NCI-H2227 (cell line): ENCODE measurements at regions not wholly inside any gene's neighbourhood (a gene's known extent, or its start where the extent isn't known, plus 50 kb on each side); places are given as distances from the start of the nearest gene placed in this dataset.

Experiments used
- DNase-seq: peaks from one replicate; lab custom pipeline; 2025; ENCODE audit not compliant: unreplicated experiment; lab: John Stamatoyannopoulos, UW

DNA sequence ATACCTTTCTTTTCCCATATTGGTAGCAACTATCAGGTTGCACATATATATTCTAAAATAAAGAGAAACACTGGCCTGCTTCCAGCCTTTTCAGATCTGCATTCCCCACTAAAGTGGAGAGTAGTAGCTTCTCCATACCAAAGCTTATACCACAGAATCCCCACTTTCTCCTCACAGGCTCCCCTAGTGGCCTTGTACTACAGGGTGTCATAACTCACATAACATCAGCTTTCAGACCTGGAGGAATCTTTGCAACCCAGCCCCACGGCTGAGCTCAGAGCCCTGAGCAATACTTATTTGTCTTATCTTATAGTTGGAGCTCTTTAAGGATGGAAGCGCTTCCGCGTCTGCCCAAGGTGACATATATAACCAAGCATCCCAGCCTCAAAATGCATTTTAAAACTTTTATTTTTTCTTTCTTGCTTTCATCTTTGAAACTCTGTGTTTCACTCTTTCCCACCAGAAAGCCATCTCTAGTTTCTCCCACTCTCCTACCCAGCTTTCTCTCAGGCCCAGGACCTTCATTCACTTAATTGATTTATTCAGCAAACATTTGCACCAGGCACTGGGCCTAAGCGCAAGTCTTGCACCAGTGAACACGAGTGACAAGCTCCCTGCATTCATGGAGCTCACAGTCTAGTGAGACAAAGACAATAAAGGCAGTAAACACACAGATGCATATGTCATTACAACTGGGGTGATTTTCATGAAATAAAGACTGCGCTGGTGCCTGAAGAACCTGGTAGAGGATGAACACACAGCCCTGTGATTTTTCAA is 254.7 kb downstream of the IPO8 start:
- DNase-seq: no peak

DNA sequence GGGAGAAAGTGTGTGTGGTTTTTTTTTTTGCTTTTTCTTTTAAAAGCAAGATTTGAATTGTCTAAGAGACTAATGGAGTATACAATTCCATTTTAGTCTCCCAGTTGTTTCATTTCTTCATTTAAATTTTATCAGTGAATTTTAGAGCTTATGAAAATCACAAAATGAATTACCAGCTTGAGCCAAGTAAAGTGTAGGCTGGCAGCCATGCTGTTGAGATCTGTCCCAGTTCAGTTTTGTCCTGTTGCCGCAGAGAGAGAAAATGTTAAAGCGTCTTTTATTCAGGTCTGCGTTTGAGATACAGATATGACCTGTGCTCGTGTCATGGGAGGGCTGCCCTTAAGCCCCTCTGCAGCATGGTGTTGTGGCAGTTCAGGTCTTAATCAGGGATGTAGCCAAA is 256.5 kb downstream of the IPO8 start:
- DNase-seq: no peak

DNA sequence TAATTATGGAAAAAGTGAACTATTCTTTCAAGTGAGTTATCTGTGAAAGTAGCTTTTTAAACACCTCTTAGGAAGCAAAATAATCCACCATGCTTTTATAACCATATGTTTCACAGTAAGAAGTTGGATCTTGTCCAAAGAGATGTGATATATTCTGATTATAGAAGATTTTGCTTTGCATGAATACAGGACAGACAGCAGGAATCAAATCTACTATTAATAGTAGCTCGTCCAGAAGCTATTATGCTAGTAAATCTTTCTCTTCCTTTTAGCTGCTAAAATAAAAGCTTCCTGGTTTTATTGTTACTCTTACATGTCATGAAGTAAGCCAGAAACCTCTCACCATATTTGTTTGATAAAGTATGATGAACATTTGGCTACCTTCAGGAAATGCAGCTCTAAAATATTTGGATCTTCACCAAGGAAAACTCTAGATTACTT is 257.0 kb downstream of the IPO8 start:
- no peak for DNase-seq

DNA sequence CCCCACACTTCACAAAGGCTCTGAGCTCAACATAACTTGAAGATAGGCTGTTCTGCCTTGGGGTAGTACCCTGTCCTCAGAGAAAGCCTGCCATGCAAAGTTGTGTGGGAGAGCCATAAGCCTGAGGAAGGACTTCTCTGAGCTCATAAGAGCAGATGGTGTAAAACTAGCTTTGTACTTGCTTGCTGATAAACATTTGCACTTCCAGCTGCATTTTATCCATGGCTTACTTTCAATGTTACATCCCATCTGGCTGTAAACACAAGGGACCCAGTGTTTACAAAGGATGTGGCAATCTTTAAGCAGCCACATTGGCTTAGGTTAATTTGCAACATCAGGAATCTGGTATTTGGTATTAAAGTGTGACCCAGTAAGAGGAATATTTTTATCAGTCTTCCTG is 258.1 kb downstream of the IPO8 start:
- DNase-seq: no peak

- no peak for DNase-seq
Observed at GRCh38 chr12:30437044-30437443, 258.6 kb downstream of the IPO8 start.

DNA sequence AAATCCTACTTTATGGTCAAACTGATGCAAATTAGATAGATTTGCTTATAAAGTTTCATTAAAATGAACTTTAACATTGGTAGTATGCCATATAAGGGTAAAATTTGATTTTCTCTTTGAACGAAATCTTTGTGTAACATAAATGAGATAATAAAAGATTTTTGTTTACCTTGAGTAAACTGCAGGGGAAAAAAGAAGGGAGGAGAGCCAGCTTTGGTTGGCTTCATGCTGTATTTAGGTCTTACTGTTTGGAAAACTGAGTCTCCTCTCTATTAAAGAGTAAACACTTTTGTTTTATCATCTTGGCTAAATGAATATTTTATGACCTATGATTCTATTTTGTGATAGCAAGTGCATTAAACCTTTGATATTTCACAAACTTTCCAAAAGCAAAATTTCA is 267.6 kb downstream of the IPO8 start:
- no peak for DNase-seq

GRCh38 chr12:30427555-30427954 is 268.1 kb downstream of the IPO8 start:
- DNase-seq: no peak

DNA sequence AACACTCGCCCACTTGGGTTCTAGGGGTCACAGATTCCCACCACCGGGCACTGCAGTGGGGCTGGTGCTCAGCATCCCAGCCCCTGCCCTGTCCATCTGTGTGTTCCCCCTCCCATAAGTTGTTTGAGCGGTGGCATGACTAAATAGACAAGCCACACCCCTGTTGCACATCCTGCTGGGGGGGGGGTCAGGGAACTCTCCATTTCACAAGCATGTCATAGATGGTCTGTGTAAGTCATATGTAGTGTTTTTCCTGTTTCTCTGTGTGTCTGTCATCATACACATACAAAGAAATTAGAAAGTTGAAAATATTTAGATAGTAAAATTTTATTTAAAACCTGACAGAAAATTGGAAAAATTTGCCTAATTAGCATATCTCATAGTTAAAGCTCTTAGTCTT is 270.2 kb downstream of the IPO8 start:
- DNase-seq: no peak

GRCh38 chr12:30423330-30423729 is 272.3 kb downstream of the IPO8 start:
- no peak for DNase-seq

GRCh38 chr12:30422844-30423243 is 272.8 kb downstream of the IPO8 start:
- DNase-seq: no peak

GRCh38 chr12:30420561-30420960 is 275.1 kb downstream of the IPO8 start:
- DNase-seq: no peak

DNA sequence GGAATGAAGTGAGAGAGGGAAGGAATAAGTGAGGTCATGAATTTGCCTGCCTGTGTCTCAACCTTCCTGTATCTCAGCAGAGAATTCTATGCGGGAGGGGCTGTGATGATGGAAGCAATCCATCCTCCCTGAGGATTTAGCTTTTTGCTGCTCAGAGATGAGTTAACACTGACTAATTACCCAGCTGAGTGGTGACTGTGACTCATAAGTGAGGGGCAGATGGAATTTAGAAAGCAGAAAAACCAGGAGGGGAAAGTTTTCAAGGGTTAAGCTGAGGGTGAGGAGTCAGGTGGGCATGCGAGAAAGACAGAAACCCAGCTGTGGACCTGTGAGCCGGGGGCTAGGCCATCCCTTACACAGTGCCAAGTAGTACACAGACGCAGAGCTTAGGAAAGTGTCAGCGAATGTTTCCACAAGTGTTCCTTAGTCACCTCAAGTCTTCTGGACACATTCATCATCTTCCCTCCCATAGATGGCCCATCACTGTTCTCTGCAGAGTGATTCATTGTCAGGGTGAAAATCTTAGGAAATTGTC is 277.9 kb downstream of the IPO8 start:
- no peak for DNase-seq

- DNase-seq: no peak
Observed at GRCh38 chr12:30416631-30417030, 279.0 kb downstream of the IPO8 start.

GRCh38 chr12:30415777-30416176 is 279.9 kb downstream of the IPO8 start:
- DNase-seq: no peak

- no peak for DNase-seq
Observed at GRCh38 chr12:30414507-30414906, 281.2 kb downstream of the IPO8 start.

DNA sequence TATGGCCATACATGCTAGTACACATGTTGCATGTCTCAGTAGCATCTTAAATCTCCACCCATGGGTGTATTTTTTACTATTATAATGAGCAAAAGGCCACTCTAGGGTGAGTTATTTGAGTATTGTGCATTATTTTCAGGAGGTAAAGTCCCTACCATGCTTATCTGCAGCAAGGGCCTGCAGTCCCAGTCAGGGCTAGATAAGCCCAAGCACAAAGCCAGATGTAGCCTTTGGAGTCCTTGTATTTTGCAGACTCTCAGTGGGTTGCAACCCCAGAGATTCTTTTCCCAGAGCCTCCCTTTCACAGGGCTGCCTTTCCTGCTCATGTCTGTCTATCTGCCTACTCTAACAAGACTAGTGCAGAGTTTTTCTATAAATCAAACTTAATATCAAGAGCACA is 295.3 kb downstream of the IPO8 start:
- DNase-seq: no peak

DNA sequence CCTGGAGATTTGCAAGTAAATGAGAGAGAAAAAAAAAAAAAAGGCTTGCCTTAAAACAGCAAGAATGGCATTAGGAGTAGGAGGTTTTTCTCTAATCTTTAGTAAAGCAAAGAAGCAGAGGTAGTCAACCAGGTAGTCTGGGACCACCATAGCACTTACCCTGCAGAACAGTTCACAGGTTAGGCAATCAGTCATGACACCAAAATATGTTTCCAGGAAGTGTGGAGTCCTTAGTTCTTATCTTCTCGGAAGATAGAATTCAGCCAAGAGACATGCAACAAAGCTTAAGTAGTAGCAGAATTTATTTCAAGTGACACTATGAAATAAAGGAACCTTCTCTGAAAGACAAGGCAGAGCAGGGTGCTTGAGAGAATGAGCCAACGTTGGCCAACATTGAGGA is 295.8 kb downstream of the IPO8 start:
- DNase-seq: no peak

DNA sequence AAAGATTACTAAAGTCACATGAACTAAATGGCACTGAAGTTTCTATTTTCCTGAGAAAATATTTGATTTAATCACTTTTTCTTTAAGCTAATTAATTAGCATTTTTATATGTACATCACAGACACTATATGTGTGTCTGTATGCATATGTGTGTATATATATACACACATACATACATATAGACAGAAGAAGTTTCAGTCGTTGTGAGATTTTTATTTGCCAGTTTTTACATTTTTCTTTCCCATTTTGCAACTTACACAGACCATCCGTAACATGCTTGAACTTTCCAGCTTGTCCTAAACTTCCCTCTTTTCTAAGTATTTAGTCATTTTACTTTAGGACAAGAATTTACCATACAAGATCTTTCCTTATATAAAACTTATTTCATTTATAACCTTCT is 299.1 kb downstream of the IPO8 start:
- no peak for DNase-seq

DNA sequence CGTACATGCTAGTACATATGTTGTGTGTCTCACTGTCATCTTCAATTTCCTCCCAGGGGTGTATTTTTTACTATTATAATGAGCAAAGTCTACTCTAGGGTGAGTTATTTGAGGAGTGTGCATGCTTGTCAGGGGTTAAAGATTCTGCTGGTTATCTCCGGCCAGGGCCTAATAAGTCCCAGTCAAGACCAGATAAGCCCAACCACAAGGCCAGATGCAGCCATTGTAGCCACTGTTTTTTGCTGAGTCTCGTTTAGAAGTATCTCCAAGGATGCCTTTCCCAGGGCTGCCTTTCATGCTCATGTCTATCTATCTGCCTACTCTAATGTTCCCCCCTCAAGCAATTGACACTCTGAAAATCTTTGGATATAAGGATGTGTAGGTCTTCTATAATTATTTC is 300.5 kb downstream of the IPO8 start:
- no peak for DNase-seq

GRCh38 chr12:30391766-30392366 is 303.8 kb downstream of the IPO8 start:
- DNase-seq: no peak

GRCh38 chr12:30385706-30386105 is 310.0 kb downstream of the IPO8 start:
- no peak for DNase-seq

DNA sequence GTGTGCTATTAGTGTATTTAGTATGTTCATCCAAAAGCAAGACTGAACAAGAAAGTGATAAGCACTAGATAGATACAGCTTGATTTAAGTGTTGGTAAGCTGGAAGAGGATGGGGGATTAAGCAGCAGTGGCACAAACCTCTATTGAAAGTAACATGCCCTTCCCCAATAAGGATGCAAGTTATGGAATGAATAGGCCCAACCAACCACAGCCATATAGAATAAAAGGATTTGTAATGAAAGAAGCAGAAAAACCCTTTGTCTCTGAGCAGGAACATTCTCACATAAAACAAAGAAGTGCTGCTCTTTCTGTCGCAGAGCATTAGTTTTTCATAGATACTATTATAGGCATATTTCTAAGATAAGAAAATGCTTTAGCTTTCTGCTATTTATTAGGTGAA is 310.7 kb downstream of the IPO8 start:
- no peak for DNase-seq

- no peak for DNase-seq
Observed at GRCh38 chr12:30378307-30378706, 317.4 kb downstream of the IPO8 start.
